ENCODE measurements at regions not wholly inside any gene's neighbourhood (a gene's known extent, or its start where the extent isn't known, plus 50 kb on each side); places are given as distances from the start of the nearest gene placed in this dataset.
"Not testable (repeated sequence)": the region's sequence is repeated elsewhere in the genome, so short reads cannot be mapped to it uniquely, and the experiment has no call there.

DNA sequence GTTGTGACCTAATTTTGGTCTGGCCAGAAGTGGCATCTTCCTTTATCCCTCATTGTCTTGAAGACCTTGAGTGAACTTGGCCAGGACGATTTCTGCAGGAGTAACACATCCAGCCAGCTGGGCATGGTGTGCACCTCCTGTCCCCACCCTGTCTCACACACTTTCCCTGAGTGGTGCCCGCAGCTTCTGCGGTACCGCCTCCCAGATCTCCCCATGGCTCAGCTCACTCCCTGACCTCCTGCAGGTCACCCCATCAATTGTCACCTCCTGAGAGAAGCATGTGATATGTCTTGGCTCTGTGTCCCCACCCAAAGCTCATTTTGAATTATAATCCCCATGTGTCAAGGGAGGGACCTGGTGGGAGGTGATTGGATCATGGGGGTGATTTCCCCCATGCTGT, 50.2 kb upstream of the TP53I11 start:
- H3K4me1 ChIP-seq: no peaks in the 10 kb centered on the region
- no peaks in the 10 kb centered on the region for H3K9me3 ChIP-seq
- H3K27me3 ChIP-seq: no peaks in the 10 kb centered on the region
- intact Hi-C loops (cut with DNase I): no loop called here
- H3K4me3 ChIP-seq: no peak overlapping the region
- no peak for DNase-seq (ENCODE audit: low spot score in 2 of 2)
- no peak overlapping the region for H3K27ac ChIP-seq
- no peaks in the 10 kb centered on the region for H3K36me3 ChIP-seq
- TF ChIP-seq, protein P1, sequence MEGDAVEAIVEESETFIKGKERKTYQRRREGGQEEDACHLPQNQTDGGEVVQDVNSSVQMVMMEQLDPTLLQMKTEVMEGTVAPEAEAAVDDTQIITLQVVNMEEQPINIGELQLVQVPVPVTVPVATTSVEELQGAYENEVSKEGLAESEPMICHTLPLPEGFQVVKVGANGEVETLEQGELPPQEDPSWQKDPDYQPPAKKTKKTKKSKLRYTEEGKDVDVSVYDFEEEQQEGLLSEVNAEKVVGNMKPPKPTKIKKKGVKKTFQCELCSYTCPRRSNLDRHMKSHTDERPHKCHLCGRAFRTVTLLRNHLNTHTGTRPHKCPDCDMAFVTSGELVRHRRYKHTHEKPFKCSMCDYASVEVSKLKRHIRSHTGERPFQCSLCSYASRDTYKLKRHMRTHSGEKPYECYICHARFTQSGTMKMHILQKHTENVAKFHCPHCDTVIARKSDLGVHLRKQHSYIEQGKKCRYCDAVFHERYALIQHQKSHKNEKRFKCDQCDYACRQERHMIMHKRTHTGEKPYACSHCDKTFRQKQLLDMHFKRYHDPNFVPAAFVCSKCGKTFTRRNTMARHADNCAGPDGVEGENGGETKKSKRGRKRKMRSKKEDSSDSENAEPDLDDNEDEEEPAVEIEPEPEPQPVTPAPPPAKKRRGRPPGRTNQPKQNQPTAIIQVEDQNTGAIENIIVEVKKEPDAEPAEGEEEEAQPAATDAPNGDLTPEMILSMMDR (IDR thresholded peaks at IDR 0.05): no peak

DNA sequence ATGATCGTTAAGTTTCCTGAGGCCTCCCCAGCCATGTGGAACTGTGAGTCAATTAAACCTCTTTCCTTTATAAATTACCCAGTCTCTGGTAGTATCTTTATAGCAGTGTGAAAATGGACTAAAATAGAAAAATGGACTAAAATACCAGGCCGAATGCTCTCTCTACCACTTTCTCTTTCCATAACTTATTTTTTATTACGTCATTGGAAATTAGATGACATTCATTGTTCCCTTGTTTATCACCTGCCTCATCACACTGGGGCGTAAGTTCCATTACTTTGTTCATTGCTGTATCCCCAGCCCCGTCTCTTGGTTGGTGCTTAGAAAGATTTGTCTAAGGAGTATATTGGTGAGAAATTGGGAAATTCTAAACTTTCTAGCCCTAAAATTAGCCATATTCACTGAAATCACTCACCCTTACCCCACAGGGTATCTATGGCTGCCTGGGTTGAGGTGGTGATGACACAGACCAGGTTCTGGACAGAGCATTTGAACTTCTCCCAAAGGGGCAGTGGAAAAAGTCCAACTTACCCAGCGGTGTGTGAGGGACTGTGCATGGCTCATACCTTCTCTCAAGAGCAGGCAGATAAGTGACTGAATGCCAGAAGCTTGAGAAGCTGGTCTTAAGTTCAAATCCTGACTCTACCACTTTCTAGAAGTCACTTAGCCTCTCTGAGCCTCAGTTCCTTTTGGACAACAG, 50.9 kb upstream of the TP53I11 start:
- Histone ChIP-seq H3K36me3 (no peaks in the 10 kb centered on the region), H3K4me3 (no peak overlapping the region), H3K4me1 (no peaks in the 10 kb centered on the region), H3K27me3 (no peaks in the 10 kb centered on the region), H3K9me3 (no peaks in the 10 kb centered on the region), H3K27ac (no peak overlapping the region)
- intact Hi-C loops (cut with DNase I): no loop called here
- TF ChIP-seq, protein P1 (IDR thresholded peaks at IDR 0.05): no peak
- DNase-seq (ENCODE audit: low spot score in 2 of 2): peak in 1 of 2 donors; percentile 2

DNA sequence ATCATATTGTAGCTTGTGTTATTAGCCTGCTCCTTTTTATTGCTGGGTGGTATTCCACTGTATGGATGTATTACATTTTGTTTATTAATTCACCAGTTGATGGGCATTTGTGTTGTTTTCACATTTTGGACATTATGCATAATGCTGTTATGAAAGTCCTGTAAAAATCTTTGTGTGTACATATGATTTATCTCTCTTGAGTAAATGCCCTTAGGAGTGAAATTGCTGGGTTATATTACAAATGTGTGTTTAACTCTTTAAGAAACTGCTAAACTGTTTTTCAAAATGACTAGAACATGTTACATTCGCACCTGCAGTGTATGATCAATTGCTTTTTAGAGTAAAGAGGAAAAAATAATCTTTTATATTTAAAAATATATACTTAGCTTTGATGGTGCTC, 54.4 kb upstream of the TP53I11 start:
- Histone ChIP-seq H3K4me3 (no peak overlapping the region), H3K36me3 (no peaks in the 10 kb centered on the region), H3K27ac (no peak overlapping the region), H3K27me3 (no peaks in the 10 kb centered on the region), H3K9me3 (no peaks in the 10 kb centered on the region), H3K4me1 (no peaks in the 10 kb centered on the region)
- DNase-seq (ENCODE audit: low spot score in 2 of 2): no peak
- TF ChIP-seq, protein P1 (IDR thresholded peaks at IDR 0.05): no peak
- intact Hi-C loops (cut with DNase I): no loop called here

DNA sequence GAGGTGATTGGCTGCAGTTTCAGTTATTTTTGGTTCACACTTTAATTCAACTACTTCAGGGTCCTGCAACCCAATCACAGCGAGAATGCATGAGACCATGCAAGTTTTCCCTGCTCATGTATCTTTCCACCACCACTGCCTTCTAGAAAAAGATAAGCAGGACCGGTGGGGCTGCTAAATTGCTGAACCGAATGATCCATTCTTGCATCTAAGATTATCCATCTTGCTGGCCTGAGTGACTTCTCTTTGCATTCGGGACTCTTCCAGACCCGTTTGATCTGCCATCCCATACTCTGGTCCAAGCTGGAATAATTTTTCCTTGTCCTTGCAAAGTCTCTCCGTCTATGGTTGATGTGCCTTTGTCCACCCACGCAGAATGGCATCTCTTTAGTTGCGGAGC, 56.3 kb upstream of the TP53I11 start:
- Histone ChIP-seq H3K4me3 (no peak overlapping the region), H3K9me3 (no peaks in the 10 kb centered on the region), H3K36me3 (no peaks in the 10 kb centered on the region), H3K4me1 (no peaks in the 10 kb centered on the region), H3K27me3 (no peaks in the 10 kb centered on the region), H3K27ac (no peak overlapping the region)
- TF ChIP-seq, protein P1 (IDR thresholded peaks at IDR 0.05): no peak
- intact Hi-C loops (cut with DNase I): no loop called here
- no peak for DNase-seq (ENCODE audit: low spot score in 2 of 2)

DNA sequence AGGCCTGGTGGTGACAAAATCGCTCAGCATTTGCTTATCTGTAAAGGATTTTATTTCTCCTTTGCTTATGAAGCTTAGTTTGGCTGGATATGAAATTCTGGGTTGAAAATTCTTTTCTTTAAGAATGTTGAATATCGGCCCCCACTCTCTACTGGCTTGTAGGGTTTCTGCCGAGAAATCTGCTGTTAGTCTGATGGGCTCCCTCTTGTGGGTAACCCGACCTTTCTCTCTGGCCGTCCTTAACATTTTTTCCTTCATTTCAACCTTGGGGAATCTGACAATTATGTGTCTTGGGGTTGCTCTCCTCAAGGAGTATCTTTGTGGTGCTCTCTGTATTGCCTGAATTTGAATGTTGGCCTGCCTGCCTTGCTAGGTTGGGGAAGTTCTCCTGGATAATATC, 65.3 kb upstream of the TP53I11 start:
- H3K9me3 ChIP-seq; intact Hi-C loops (cut with DNase I); DNase-seq (ENCODE audit: low spot score in 2 of 2): not testable (repeated sequence)

DNA sequence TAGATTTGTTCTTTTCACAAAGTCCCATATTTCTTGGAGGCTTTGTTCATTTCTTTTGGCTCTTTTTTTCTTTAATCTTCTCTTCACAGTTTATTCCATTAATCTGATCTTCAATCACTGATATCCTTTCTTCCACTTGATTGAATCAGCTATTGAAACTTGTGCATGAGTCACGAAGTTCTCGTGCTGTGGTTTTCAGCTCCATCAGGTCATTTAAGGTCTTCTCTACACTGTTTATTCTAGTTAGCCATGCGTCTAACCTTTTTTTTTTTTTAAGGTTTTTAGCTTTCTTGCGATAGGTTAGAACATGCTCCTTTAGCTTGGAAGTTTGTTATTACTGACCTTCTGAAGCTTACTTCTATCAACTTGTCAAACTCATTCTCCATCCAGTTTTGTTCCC, 65.8 kb upstream of the TP53I11 start:
- H3K27ac ChIP-seq; intact Hi-C loops (cut with DNase I); H3K36me3 ChIP-seq; H3K27me3 ChIP-seq; H3K9me3 ChIP-seq; H3K4me1 ChIP-seq; DNase-seq (ENCODE audit: low spot score in 2 of 2); H3K4me3 ChIP-seq: not testable (repeated sequence)

More for the DNA sequence above, 65.3 kb upstream of the TP53I11 start:
- not testable (repeated sequence) for H3K27me3 ChIP-seq, H3K27ac ChIP-seq, H3K36me3 ChIP-seq, H3K4me1 ChIP-seq, H3K4me3 ChIP-seq

DNA sequence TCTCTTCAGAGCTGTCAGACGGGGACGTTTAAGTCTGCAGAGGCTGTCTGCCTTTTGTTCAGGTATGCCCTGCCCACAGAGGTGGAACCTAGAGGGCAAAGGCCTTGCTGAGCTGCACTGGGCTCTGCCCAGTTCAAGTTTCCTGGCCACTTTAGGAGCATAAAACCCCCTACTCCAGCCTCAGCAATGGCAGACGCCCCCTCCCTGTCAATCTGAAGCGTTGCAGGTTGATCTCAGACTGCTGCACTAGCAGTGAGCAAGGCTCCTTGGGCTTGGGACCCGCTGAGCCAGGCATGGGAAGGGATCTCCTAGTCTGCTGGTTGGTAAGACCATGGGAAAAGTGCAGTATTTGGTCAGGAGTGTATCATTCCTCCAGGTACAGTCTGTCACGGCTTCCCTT, 66.6 kb upstream of the TP53I11 start:
- Histone ChIP-seq H3K27me3 (no peaks in the 10 kb centered on the region), H3K27ac (no peak overlapping the region), H3K9me3 (peaks cover 3% of the 10 kb centered on the region in 2 donors), H3K36me3 (no peaks in the 10 kb centered on the region), H3K4me1 (peaks cover 7 to 12% of the 10 kb centered on the region in 2 donors), H3K4me3 (no peak overlapping the region)
- TF ChIP-seq, protein P1 (IDR thresholded peaks at IDR 0.05): no peak
- intact Hi-C loops (cut with DNase I): no loop called here
- DNase-seq (ENCODE audit: low spot score in 2 of 2): no peak

Data from ascending aorta (tissue), 2 donors.